Urothelium cell line (cell line): ENCODE measurements at regions not wholly inside any gene's neighbourhood (a gene's known extent, or its start where the extent isn't known, plus 50 kb on each side); places are given as distances from the start of the nearest gene placed in this dataset.
"Not testable (repeated sequence)": the region's sequence is repeated elsewhere in the genome, so short reads cannot be mapped to it uniquely, and the experiment has no call there.

Experiments
- DNase-seq: peaks from one replicate; pipeline ENCODE4 v3.0.0; 2011; ENCODE audit warnings: low spot score, mixed read lengths
- FAIRE-seq: peaks from 2 replicates; lab custom pipeline; 2011; peaks lifted over from hg19 to GRCh38; lab: Jason Lieb, UNC

- no peak for DNase-seq
- no peak for FAIRE-seq
Observed at GRCh38 chr1:157410457-157410856, 141.9 kb downstream of the FCRL5 start.

GRCh38 chr1:157409927-157410326 lies 142.4 kb downstream of the FCRL5 start:
- no peak for DNase-seq
- FAIRE-seq = no peak

GRCh38 chr1:157407917-157408525 lies 144.3 kb downstream of the FCRL5 start:
- FAIRE-seq (no peak), DNase-seq (no peak)

GRCh38 chr1:157407367-157407766 lies 144.9 kb downstream of the FCRL5 start:
- no peak for DNase-seq
- no peak for FAIRE-seq

GRCh38 chr1:157405662-157406061 lies 146.7 kb downstream of the FCRL5 start:
- FAIRE-seq = no peak
- no peak for DNase-seq

GRCh38 chr1:157404614-157405013 lies 147.7 kb downstream of the FCRL5 start:
- no peak for DNase-seq
- FAIRE-seq = no peak

- DNase-seq (no peak), FAIRE-seq (no peak)
Observed at GRCh38 chr1:157404063-157404501, 148.2 kb downstream of the FCRL5 start.

GRCh38 chr1:157403608-157404007 lies 148.7 kb downstream of the FCRL5 start:
- no peak for DNase-seq
- FAIRE-seq = no peak

- FAIRE-seq (no peak), DNase-seq (peak; percentile 49)
Observed at GRCh38 chr1:157403203-157403602, 149.1 kb downstream of the FCRL5 start.

- DNase-seq (no peak), FAIRE-seq (no peak)
Observed at GRCh38 chr1:157400766-157401165, 151.5 kb downstream of the FCRL5 start.

GRCh38 chr1:157399984-157400382 lies 152.3 kb downstream of the FCRL5 start:
- DNase-seq = no peak
- no peak for FAIRE-seq

GRCh38 chr1:157399343-157399983 lies 152.9 kb downstream of the FCRL5 start:
- no peak for DNase-seq
- FAIRE-seq = no peak

GRCh38 chr1:157390651-157391050 lies 161.7 kb downstream of the FCRL5 start:
- DNase-seq (peak; percentile 82), FAIRE-seq (no peak)

GRCh38 chr1:157388057-157388456 lies 164.3 kb downstream of the FCRL5 start:
- no peak for FAIRE-seq

GRCh38 chr1:157384258-157384657 lies 168.1 kb downstream of the FCRL5 start:
- DNase-seq (no peak), FAIRE-seq (no peak)

More at GRCh38 chr1:157388057-157388456, 164.3 kb downstream of the FCRL5 start:
- no peak for DNase-seq

- FAIRE-seq (no peak), DNase-seq (no peak)
Observed at GRCh38 chr1:157382351-157382750, 170.0 kb downstream of the FCRL5 start.

- FAIRE-seq (no peak), DNase-seq (no peak)
Observed at GRCh38 chr1:157380523-157380922, 171.8 kb downstream of the FCRL5 start.

- not testable (repeated sequence) for DNase-seq, FAIRE-seq
Observed at GRCh38 chr1:157377280-157377713, 175.0 kb downstream of the FCRL5 start.

GRCh38 chr1:157376681-157377080 lies 175.6 kb downstream of the FCRL5 start:
- no peak for DNase-seq
- no peak for FAIRE-seq

- not testable (repeated sequence) for FAIRE-seq, DNase-seq
Observed at GRCh38 chr1:157372311-157372710, 180.0 kb downstream of the FCRL5 start.

GRCh38 chr1:157371826-157372225 lies 180.5 kb downstream of the FCRL5 start:
- FAIRE-seq (no peak), DNase-seq (no peak)

- DNase-seq = no peak
- FAIRE-seq = no peak
Observed at GRCh38 chr1:157371221-157371620, 181.1 kb downstream of the FCRL5 start.
